DMS153 (cell line): ENCODE measurements at regions not wholly inside any gene's neighbourhood (a gene's known extent, or its start where the extent isn't known, plus 50 kb on each side); places are given as distances from the start of the nearest gene placed in this dataset.
A peak's percentile ranks its signal among the peaks of the same experiment; 100 is the strongest.
"Not testable (repeated sequence)": the region's sequence is repeated elsewhere in the genome, so short reads cannot be mapped to it uniquely, and the experiment has no call there.

Source experiments
- DNase-seq: peaks from one replicate; lab custom pipeline; 2025; lab: John Stamatoyannopoulos, UW

DNA sequence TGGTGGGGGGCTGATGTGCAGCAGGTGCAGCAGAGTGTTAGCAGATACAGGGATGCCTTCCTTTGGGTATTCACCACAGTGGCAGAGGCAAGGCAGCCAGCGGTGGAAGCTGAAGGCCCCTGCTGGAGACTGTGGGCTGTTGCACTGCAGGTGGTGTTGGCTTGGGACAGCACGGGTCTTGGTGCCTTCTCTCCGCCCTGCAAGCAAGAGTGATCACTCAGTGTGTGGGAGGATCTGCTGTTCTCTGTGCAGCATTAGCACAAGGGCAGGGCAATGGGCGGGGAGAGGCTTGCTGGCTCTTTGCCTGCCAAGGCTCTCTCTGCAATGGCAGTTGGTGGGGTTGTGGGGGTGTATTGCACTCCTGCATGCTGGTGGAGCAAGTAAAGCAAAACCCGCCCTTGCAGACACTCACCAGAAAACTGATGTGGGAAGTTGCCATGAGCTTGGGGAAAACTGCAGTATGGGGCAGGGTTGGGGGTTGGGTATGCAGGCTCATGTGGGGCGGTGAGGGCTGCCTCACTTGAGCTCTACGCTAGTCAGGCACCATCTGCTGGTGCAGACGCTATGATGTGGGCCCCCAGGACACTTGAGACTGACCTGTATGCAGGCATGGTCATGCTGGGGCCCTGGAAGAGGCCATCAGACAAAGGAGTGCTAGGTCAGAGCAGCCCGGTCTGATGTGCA is 820.8 kb upstream of the GRIA3 start:
- no peak for DNase-seq

GRCh38 chrX:122375533-122375932 is 808.5 kb upstream of the GRIA3 start:
- not testable (repeated sequence) for DNase-seq

DNA sequence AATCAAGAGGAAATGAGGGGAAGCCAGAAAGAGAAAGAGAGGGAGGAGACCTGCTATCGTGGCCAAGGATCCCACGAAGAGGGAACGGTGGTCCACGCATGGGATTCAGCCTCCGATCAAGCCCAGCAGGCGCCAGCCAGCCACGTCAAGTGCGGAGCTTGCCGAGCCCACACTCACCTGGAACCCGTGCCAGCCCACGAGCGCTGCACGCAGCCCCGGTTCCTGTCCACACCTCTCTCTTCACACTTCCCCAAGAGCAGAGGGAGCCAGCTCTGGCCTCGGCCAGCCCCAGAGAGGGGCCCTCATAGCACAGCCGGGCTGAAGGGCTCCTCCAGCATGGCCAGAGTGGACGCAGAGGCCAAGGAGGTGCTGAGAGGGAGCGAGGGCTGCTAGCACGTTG is 795.1 kb upstream of the GRIA3 start:
- DNase-seq: no peak

DNA sequence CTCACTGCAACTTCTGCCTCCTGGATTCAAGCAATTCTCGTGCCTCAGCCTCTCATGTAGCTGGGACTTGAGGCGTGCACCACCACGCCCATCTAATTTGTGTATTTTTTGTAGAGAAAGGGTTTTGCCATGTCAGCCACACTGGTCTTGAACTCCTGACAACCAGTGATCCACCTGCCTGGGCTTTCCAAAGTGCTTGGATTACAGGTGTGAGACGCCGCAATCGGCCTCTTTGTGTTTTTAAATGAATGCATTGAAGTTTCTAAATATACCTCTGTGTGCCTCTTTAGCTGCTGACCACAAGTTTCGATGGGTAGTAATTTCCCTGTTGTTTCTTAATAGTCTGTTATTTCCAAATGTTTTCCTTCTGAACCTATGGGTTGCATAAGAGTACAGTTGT is 765.3 kb upstream of the GRIA3 start:
- no peak for DNase-seq

DNA sequence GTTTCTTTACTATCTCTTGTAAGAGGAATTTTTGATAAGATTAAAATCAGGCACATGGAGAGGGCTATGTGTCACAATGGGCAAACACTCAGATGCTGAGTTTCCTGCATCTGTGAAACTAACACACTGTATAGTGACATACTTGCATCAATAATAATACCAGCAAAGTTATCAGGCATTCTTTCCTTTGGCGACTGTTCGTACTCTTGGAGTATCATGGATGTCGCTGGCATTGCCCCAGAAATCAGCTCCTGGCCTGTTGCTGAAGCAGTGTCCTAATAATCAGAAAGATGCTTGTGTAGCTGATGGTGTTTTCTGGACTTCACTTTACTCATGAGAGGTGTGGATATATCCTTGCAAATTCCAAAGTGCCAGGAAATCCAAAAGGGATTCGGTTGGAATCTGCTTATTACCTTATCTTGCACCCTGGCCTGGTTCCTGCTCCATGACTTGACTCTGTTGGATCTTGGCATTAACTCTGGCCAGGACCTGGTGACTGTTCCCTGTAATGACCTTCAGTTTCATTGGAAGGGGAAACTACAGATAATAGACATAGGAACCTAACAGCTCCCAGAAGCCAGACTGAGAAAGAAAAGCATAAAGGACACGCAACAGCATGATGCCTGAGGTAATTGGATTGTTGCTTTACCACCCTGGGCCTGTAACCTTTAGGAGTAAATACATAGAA is 762.5 kb upstream of the GRIA3 start:
- DNase-seq: no peak

DNA sequence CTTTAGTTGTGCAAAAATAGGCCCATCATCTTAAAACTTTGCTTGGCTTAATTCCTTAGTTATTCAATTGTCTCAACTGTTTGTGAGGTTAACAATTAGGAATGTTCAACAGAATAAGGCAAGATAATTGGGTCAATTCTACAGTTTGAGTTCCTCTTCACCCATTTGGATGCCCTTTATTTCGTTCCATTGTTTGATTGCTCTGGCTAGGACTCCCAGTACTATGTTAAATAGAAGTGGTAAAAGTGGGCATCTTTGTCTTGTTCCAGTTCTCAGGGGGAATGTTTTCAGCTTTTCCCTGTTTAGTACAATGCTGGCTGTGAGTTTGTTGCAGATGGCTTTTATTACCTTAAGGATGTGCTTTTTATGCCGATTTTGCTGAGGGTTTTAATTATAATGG is 761.5 kb upstream of the GRIA3 start:
- no peak for DNase-seq

- no peak for DNase-seq
Measured at GRCh38 chrX:122434942-122435341, 749.1 kb upstream of the GRIA3 start.

GRCh38 chrX:122439831-122440230 is 744.2 kb upstream of the GRIA3 start:
- no peak for DNase-seq

GRCh38 chrX:122440832-122441231 is 743.2 kb upstream of the GRIA3 start:
- no peak for DNase-seq

DNA sequence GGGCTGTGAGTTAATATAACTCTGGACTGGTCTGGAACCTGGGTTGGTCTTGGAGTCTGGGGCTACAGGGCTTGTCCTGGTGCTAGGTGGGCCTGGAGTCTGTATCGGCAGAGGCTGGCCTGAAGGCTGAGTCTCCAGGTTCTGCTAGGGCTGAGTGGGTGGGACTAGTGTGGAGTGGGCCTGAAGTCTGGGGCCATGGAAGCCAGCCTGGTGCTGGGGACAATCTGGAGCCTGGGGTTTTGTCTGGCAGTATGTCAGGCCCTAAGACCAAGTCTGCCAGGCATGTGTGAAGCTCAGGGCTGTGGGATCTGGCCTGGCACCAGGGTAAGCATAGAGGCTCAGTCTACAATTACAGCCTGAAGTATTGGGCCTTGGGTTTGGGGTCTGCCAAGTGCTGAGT is 742.6 kb upstream of the GRIA3 start:
- no peak for DNase-seq

- no peak for DNase-seq
Measured at GRCh38 chrX:122445466-122445865, 738.6 kb upstream of the GRIA3 start.

DNA sequence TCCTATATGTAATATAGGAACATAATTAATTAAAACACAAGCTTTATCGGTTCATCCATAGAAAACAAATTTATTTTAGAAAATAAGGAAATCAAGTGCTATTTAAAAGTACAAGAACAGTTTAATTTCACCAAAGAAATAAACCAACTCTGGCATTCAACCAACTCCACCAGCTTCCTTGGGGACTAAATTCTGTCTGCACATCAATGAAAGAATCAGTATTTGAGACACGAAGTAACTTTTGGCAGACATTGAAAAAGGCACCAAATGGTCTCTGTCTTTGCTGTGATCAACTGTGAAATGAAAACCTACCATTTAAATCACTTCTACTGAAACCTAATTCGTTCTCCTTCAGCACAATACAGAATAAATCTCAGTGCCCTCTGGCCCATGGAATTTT is 719.7 kb upstream of the GRIA3 start:
- no peak for DNase-seq

DNA sequence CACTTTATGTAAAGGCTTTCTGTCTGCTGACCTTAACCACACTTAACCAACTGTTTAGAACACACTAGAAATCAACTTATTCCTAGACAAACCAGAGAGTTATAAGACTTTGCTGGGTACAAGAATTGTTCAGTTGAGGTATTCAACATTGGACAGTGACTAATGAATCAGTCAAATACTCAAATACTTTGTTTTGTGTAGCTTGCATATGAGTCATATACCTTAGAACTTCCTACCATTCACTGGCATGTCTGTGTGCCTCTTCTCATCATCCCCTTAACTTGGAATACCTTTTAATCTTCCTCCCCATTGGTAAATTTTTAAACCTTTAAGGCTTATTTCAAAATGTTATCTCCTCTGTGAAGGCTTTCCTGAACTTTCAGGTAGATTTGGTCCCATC is 708.8 kb upstream of the GRIA3 start:
- DNase-seq: no peak

DNA sequence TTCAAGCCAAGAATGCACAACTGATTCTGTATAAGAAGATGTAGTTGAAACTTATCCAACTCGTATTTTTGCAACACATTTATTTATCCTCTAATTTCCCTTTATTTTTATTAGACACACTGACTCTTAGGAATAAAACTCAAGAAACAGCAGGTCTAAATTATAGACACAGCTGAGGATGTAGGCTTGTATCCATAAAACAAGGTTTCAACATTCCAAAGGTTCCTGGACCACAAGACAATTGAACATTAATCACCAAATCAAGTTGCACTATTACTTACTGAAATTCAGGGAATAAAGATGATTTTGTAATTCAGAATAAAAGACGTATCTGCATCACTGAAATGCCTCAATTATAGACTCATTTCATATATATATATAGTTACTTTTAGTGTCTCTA is 683.5 kb upstream of the GRIA3 start:
- DNase-seq: no peak

- no peak for DNase-seq
Measured at GRCh38 chrX:122501652-122502051, 682.4 kb upstream of the GRIA3 start.

GRCh38 chrX:122504026-122504425 is 680.1 kb upstream of the GRIA3 start:
- peak; percentile 79 for DNase-seq

DNA sequence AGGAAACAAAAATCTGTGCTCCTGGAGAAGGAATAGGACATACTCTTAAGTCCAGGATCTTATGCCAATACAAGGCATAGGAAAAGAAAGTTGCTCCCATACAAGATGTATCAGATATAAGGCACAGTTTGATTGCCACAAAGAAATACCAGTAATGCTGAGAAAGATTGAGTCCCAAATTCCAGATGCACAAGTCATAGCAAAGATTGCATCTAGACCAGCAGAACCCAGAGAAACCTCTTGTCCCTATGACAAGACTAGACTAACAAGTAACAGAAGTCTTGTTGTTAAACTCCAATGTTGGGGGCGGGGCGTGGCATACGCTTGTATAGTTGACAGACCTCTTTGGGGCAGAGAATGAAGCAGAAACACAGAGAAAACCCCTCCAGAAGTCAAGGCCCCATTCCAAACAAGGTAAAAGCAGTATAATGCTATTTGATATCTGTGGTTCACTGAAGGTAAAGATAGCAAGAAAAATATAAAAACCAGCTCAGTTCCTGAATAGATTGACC is 671.5 kb upstream of the GRIA3 start:
- no peak for DNase-seq

- DNase-seq: no peak
Measured at GRCh38 chrX:122517786-122518185, 666.3 kb upstream of the GRIA3 start.

GRCh38 chrX:122545778-122546177 is 638.3 kb upstream of the GRIA3 start:
- DNase-seq: no peak

DNA sequence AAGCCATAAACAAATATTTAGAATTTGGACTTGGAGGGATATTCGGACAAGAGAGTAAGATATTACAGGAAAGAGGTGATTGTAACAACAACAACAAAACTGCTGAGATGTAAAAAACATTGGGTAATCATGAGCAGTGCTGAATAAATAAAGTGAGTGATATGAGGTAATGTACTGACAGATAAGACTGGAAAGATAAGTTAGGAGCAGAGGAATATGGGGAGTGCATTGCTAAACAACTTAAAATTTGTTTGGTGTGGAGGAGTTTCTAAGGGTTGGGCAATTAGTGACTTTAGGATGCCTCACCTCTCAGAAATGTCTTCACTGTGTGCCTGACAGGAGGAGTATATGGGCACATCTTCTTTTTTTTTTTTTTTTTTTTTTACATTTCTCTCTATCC is 637.8 kb upstream of the GRIA3 start:
- DNase-seq: no peak

GRCh38 chrX:122552286-122552800 is 631.7 kb upstream of the GRIA3 start:
- no peak for DNase-seq

- DNase-seq: no peak
Measured at GRCh38 chrX:122555925-122556324, 628.2 kb upstream of the GRIA3 start.

DNA sequence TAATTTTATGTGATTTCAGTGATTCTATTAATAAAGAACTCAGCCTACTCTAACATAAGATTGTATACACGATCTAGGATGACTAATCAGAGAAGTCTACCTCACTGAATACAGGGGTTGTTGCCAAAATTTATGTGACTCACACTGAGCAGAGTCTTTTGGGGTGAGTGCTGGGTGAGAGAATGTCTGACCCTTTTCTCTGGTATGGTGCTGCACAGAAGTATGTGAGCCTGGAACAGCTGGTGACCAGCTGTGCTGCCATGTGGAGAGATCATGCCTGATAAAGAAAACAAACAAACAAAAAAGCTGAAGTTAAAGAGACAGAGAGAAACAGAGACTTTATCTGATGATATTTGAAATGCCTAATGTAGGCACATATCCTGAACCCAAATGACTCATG is 618.1 kb upstream of the GRIA3 start:
- no peak for DNase-seq

DNA sequence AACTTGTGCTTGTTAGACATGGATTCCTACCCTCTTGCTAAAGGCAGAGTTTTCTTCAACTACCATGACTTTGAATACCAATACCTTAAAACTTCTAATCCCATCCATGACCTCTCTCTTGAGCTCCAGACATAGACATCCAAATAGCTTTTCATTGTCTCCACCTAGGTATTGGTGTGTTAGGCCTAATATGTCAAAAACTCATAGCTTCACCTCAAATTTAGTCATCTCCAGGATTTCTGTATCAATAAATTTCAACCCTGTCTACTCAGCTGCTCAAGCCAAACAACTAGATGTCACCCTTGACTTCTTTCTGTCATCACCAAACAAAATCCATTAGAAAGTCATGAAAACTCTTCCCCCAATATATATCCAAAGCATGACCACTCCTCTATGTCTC is 617.7 kb upstream of the GRIA3 start:
- no peak for DNase-seq
